GM23338 (cell line): ENCODE measurements at regions not wholly inside any gene's neighbourhood (a gene's known extent, or its start where the extent isn't known, plus 50 kb on each side); places are given as distances from the start of the nearest gene placed in this dataset.

Experiments
- POLR2AphosphoS5 ChIP-seq: IDR thresholded peaks from 2 replicates; pipeline ENCODE4 v1.6.1; 2016; ENCODE audit warnings: antibody characterized with exemption, low read depth
- ZNF114 ChIP-seq: fragments of 250-450 bp; sonication (Bioruptor Pico); IDR thresholded peaks from 2 replicates; pipeline ENCODE4 v1.5.0; 2020; ENCODE audit warnings: mild to moderate bottlenecking, moderate library complexity
- TF ChIP-seq, protein P1 (sequence below), 2 experiments: fragments of 200-600 bp in 1 of 2; sonication (generic) in 1 of 2; conservative IDR thresholded peaks; 2 replicates each; pipeline versions ENCODE4 v1.5.1 to v1.6.1; 2016 to 2017; ENCODE audit warnings: antibody characterized with exemption in 2 of 2, low read depth in 2 of 2, mild to moderate bottlenecking in 2 of 2, moderate library complexity in 1 of 2

- TF ChIP-seq ZNF114 (CRISPR knock-in tag) (no peak), POLR2AphosphoS5 (no peak)
- TF ChIP-seq, protein P1, sequence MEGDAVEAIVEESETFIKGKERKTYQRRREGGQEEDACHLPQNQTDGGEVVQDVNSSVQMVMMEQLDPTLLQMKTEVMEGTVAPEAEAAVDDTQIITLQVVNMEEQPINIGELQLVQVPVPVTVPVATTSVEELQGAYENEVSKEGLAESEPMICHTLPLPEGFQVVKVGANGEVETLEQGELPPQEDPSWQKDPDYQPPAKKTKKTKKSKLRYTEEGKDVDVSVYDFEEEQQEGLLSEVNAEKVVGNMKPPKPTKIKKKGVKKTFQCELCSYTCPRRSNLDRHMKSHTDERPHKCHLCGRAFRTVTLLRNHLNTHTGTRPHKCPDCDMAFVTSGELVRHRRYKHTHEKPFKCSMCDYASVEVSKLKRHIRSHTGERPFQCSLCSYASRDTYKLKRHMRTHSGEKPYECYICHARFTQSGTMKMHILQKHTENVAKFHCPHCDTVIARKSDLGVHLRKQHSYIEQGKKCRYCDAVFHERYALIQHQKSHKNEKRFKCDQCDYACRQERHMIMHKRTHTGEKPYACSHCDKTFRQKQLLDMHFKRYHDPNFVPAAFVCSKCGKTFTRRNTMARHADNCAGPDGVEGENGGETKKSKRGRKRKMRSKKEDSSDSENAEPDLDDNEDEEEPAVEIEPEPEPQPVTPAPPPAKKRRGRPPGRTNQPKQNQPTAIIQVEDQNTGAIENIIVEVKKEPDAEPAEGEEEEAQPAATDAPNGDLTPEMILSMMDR (conservative IDR thresholded peaks at IDR 0.05; ENCODE audit: low read depth in 2 of 2): no peak
These were observed 92.2 kb upstream of the TRIM2 start for GRCh38 chr4:153112041-153112441.
